ENCODE measurements at regions not wholly inside any gene's neighbourhood (a gene's known extent, or its start where the extent isn't known, plus 50 kb on each side); places are given as distances from the start of the nearest gene placed in this dataset.
"Not testable (repeated sequence)": the region's sequence is repeated elsewhere in the genome, so short reads cannot be mapped to it uniquely, and the experiment has no call there.

GRCh38 chr1:191414981-191415640 is 743.2 kb upstream of the RGS18 start:
- no peak overlapping the region for H3K9ac ChIP-seq (ENCODE audit: low read length)
- H3K9me3 ChIP-seq (ENCODE audit: control insufficient read depth, low read length), result no peaks in the 10 kb centered on the region
- no peak for DNase-seq (ENCODE audit: low read depth)
- no peaks in the 10 kb centered on the region for H3K27me3 ChIP-seq (replicated peaks; ENCODE audit: control insufficient read depth, insufficient read depth, low read length)
- no peaks in the 10 kb centered on the region for H3K4me1 ChIP-seq (ENCODE audit: control insufficient read depth, insufficient read depth, low read length)
- no peaks in the 10 kb centered on the region for H3K36me3 ChIP-seq (ENCODE audit: control insufficient read depth, insufficient read depth, low read length, severe bottlenecking)
- H3K4me3 ChIP-seq (ENCODE audit: low read length), result no peak overlapping the region

DNA sequence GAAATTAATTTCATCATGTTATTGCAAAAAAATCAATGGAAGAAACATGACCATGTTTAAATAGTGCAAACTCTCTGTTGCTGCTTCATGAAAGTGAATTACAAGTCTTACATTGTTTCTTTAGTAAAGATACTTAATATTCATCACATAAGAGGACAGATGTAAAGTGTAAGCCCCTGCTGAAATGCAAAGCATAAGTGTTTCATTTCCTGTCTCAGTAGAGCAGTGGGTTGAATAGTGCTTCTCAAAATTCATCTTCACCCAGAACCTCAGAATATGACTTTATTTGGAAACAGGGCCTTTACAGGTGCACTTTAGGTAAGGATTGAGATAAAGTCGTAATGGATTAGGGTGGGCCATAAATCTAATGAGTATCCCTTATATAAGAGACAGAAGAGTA is 738.4 kb upstream of the RGS18 start:
- H3K27me3 ChIP-seq (replicated peaks; ENCODE audit: control insufficient read depth, insufficient read depth, low read length), result no peaks in the 10 kb centered on the region
- no peaks in the 10 kb centered on the region for H3K4me1 ChIP-seq (ENCODE audit: control insufficient read depth, insufficient read depth, low read length)
- no peak overlapping the region for H3K9ac ChIP-seq (ENCODE audit: low read length)
- H3K36me3 ChIP-seq (ENCODE audit: control insufficient read depth, insufficient read depth, low read length, severe bottlenecking), result no peaks in the 10 kb centered on the region
- H3K9me3 ChIP-seq (ENCODE audit: control insufficient read depth, low read length), result no peaks in the 10 kb centered on the region
- DNase-seq (ENCODE audit: low read depth), result no peak
- no peak overlapping the region for H3K4me3 ChIP-seq (ENCODE audit: low read length)

GRCh38 chr1:191427593-191427992 is 730.7 kb upstream of the RGS18 start:
- H3K4me3 ChIP-seq (ENCODE audit: low read length), result no peak overlapping the region
- no peaks in the 10 kb centered on the region for H3K9me3 ChIP-seq (ENCODE audit: control insufficient read depth, low read length)
- H3K9ac ChIP-seq (ENCODE audit: low read length), result no peak overlapping the region
- no peaks in the 10 kb centered on the region for H3K4me1 ChIP-seq (ENCODE audit: control insufficient read depth, insufficient read depth, low read length)
- DNase-seq (ENCODE audit: low read depth), result no peak
- H3K27me3 ChIP-seq (replicated peaks; ENCODE audit: control insufficient read depth, insufficient read depth, low read length), result no peaks in the 10 kb centered on the region
- no peaks in the 10 kb centered on the region for H3K36me3 ChIP-seq (ENCODE audit: control insufficient read depth, insufficient read depth, low read length, severe bottlenecking)

- Histone ChIP-seq H3K4me1 (ENCODE audit: control insufficient read depth, insufficient read depth, low read length) (no peaks in the 10 kb centered on the region), H3K36me3 (ENCODE audit: control insufficient read depth, insufficient read depth, low read length, severe bottlenecking) (no peaks in the 10 kb centered on the region), H3K9me3 (ENCODE audit: control insufficient read depth, low read length) (no peaks in the 10 kb centered on the region), H3K27me3 (replicated peaks; ENCODE audit: control insufficient read depth, insufficient read depth, low read length) (no peaks in the 10 kb centered on the region), H3K4me3 (ENCODE audit: low read length) (no peak overlapping the region), H3K9ac (ENCODE audit: low read length) (no peak overlapping the region)
- no peak for DNase-seq (ENCODE audit: low read depth)
Observed at GRCh38 chr1:191432817-191433216, 725.4 kb upstream of the RGS18 start.

- Histone ChIP-seq H3K36me3 (ENCODE audit: control insufficient read depth, insufficient read depth, low read length, severe bottlenecking) (no peaks in the 10 kb centered on the region), H3K27me3 (replicated peaks; ENCODE audit: control insufficient read depth, insufficient read depth, low read length) (no peaks in the 10 kb centered on the region), H3K4me3 (ENCODE audit: low read length) (no peak overlapping the region), H3K9ac (ENCODE audit: low read length) (no peak overlapping the region), H3K9me3 (ENCODE audit: control insufficient read depth, low read length) (no peaks in the 10 kb centered on the region), H3K4me1 (ENCODE audit: control insufficient read depth, insufficient read depth, low read length) (no peaks in the 10 kb centered on the region)
- no peak for DNase-seq (ENCODE audit: low read depth)
Observed at GRCh38 chr1:191438979-191439378, 719.3 kb upstream of the RGS18 start.

- H3K9ac ChIP-seq (ENCODE audit: low read length); DNase-seq (ENCODE audit: low read depth); H3K27me3 ChIP-seq (replicated peaks; ENCODE audit: control insufficient read depth, insufficient read depth, low read length); H3K4me1 ChIP-seq (ENCODE audit: control insufficient read depth, insufficient read depth, low read length); H3K9me3 ChIP-seq (ENCODE audit: control insufficient read depth, low read length); H3K36me3 ChIP-seq (ENCODE audit: control insufficient read depth, insufficient read depth, low read length, severe bottlenecking); H3K4me3 ChIP-seq (ENCODE audit: low read length): not testable (repeated sequence)
Observed at GRCh38 chr1:191448279-191448678, 710.0 kb upstream of the RGS18 start.

- DNase-seq (ENCODE audit: low read depth), result no peak
- H3K27me3 ChIP-seq (replicated peaks; ENCODE audit: control insufficient read depth, insufficient read depth, low read length), result no peaks in the 10 kb centered on the region
- no peaks in the 10 kb centered on the region for H3K4me1 ChIP-seq (ENCODE audit: control insufficient read depth, insufficient read depth, low read length)
- H3K9me3 ChIP-seq (ENCODE audit: control insufficient read depth, low read length), result no peaks in the 10 kb centered on the region
- H3K9ac ChIP-seq (ENCODE audit: low read length), result no peak overlapping the region
- no peak overlapping the region for H3K4me3 ChIP-seq (ENCODE audit: low read length)
- no peaks in the 10 kb centered on the region for H3K36me3 ChIP-seq (ENCODE audit: control insufficient read depth, insufficient read depth, low read length, severe bottlenecking)
Observed at GRCh38 chr1:191452586-191452985, 705.7 kb upstream of the RGS18 start.

GRCh38 chr1:191453487-191453886 is 704.8 kb upstream of the RGS18 start:
- H3K9ac ChIP-seq (ENCODE audit: low read length), result no peak overlapping the region
- no peak overlapping the region for H3K4me3 ChIP-seq (ENCODE audit: low read length)
- H3K36me3 ChIP-seq (ENCODE audit: control insufficient read depth, insufficient read depth, low read length, severe bottlenecking), result no peaks in the 10 kb centered on the region
- no peak for DNase-seq (ENCODE audit: low read depth)
- H3K27me3 ChIP-seq (replicated peaks; ENCODE audit: control insufficient read depth, insufficient read depth, low read length), result no peaks in the 10 kb centered on the region
- no peaks in the 10 kb centered on the region for H3K9me3 ChIP-seq (ENCODE audit: control insufficient read depth, low read length)
- H3K4me1 ChIP-seq (ENCODE audit: control insufficient read depth, insufficient read depth, low read length), result no peaks in the 10 kb centered on the region

GRCh38 chr1:191457889-191458288 is 700.4 kb upstream of the RGS18 start:
- H3K9me3 ChIP-seq (ENCODE audit: control insufficient read depth, low read length), result no peaks in the 10 kb centered on the region
- DNase-seq (ENCODE audit: low read depth), result no peak
- no peaks in the 10 kb centered on the region for H3K36me3 ChIP-seq (ENCODE audit: control insufficient read depth, insufficient read depth, low read length, severe bottlenecking)
- no peak overlapping the region for H3K4me3 ChIP-seq (ENCODE audit: low read length)
- no peaks in the 10 kb centered on the region for H3K27me3 ChIP-seq (replicated peaks; ENCODE audit: control insufficient read depth, insufficient read depth, low read length)
- H3K4me1 ChIP-seq (ENCODE audit: control insufficient read depth, insufficient read depth, low read length), result no peaks in the 10 kb centered on the region
- no peak overlapping the region for H3K9ac ChIP-seq (ENCODE audit: low read length)

- no peaks in the 10 kb centered on the region for H3K36me3 ChIP-seq (ENCODE audit: control insufficient read depth, insufficient read depth, low read length, severe bottlenecking)
Observed at GRCh38 chr1:191460234-191460633, 698.0 kb upstream of the RGS18 start.

DNA sequence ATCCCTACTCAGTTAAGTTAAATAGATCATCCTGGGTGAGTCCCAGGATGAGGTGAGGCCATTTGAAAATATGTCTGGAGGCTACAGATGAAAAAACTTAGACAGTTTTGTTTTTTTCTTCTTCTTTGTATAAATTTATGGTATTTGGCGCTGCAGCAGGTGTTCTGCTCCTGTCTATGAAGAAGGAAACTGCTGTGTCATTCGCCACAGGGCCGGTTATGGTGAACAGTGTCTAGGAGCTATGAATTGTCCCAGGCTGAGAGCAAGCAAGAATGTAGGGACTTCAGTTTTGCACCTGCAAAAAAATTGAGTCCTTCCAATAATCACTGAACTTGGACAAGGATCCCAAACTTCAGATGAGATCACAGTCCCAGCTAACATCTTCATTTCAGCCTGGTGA is 674.3 kb upstream of the RGS18 start:
- H3K9me3 ChIP-seq (ENCODE audit: control insufficient read depth, low read length), result peaks cover 8% of the 10 kb centered on the region
- no peak overlapping the region for H3K9ac ChIP-seq (ENCODE audit: low read length)

More at GRCh38 chr1:191460234-191460633, 698.0 kb upstream of the RGS18 start:
- no peaks in the 10 kb centered on the region for H3K4me1 ChIP-seq (ENCODE audit: control insufficient read depth, insufficient read depth, low read length)
- H3K27me3 ChIP-seq (replicated peaks; ENCODE audit: control insufficient read depth, insufficient read depth, low read length), result no peaks in the 10 kb centered on the region
- no peak for DNase-seq (ENCODE audit: low read depth)
- H3K9ac ChIP-seq (ENCODE audit: low read length), result no peak overlapping the region
- no peaks in the 10 kb centered on the region for H3K9me3 ChIP-seq (ENCODE audit: control insufficient read depth, low read length)
- H3K4me3 ChIP-seq (ENCODE audit: low read length), result no peak overlapping the region

DNA sequence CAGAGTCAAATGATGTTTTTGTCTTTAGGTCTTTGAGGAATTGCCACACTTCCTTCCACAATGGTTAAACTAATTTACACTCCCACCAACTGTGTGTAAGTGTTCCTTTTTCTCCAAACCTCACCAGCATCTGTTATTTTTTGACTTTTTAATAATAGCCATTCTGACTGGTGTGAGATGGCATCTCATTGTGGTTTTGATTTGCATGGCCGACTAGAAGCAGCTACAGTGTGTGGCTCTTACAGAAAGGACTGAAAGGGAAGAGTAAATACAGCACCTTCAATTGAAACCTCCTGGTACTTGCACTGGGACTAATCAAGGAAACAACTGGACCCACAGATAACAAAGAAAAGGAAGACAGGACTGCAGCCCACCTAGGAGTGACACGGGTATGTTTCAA is 668.0 kb upstream of the RGS18 start:
- Histone ChIP-seq H3K4me3 (ENCODE audit: low read length) (no peak overlapping the region), H3K9me3 (ENCODE audit: control insufficient read depth, low read length) (peaks cover 8% of the 10 kb centered on the region), H3K9ac (ENCODE audit: low read length) (no peak overlapping the region), H3K27me3 (replicated peaks; ENCODE audit: control insufficient read depth, insufficient read depth, low read length) (no peaks in the 10 kb centered on the region), H3K4me1 (ENCODE audit: control insufficient read depth, insufficient read depth, low read length) (no peaks in the 10 kb centered on the region), H3K36me3 (ENCODE audit: control insufficient read depth, insufficient read depth, low read length, severe bottlenecking) (no peaks in the 10 kb centered on the region)
- no peak for DNase-seq (ENCODE audit: low read depth)

More for the DNA sequence above, 674.3 kb upstream of the RGS18 start:
- H3K4me3 ChIP-seq (ENCODE audit: low read length), result no peak overlapping the region
- H3K27me3 ChIP-seq (replicated peaks; ENCODE audit: control insufficient read depth, insufficient read depth, low read length), result no peaks in the 10 kb centered on the region
- no peak for DNase-seq (ENCODE audit: low read depth)
- no peaks in the 10 kb centered on the region for H3K36me3 ChIP-seq (ENCODE audit: control insufficient read depth, insufficient read depth, low read length, severe bottlenecking)
- H3K4me1 ChIP-seq (ENCODE audit: control insufficient read depth, insufficient read depth, low read length), result no peaks in the 10 kb centered on the region
